GM21825 (cell line): ENCODE measurements at regions not wholly inside any gene's neighbourhood (a gene's known extent, or its start where the extent isn't known, plus 50 kb on each side); places are given as distances from the start of the nearest gene placed in this dataset.
"Not testable (repeated sequence)": the region's sequence is repeated elsewhere in the genome, so short reads cannot be mapped to it uniquely, and the experiment has no call there.

Source experiments
- ATAC-seq: cut with Tn5 transposase; IDR thresholded peaks from one replicate; pipeline ENCODE4 v1.9.1; 2021; ENCODE audit warnings: mild to moderate bottlenecking, moderate library complexity; ENCODE audit not compliant: unreplicated experiment

GRCh38 chr2:187865025-187865424 is 310.8 kb upstream of the TFPI start:
- ATAC-seq = no peak

GRCh38 chr2:187867165-187867564 is 312.9 kb upstream of the TFPI start:
- no peak for ATAC-seq

DNA sequence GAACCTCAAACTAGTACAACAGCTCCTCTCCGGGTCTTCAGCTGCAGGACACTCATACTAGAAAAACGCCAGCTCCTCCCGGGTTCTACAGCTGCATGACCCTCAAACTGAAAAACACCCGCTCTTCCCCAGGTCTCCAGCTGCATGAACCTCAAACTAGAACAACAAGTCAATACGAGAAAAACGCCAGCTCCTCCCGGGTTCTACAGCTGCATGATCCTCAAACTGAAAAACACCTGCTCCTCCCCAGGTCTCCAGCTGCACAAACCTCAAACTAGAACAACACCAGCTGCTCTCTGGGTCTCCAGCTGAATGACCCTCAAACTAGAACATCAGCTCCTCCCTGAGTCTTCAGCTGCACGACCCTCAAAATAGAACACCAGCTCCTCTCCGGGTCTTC is 315.0 kb upstream of the TFPI start:
- no peak for ATAC-seq

- no peak for ATAC-seq
Measured at GRCh38 chr2:187871506-187871905, 317.3 kb upstream of the TFPI start.

DNA sequence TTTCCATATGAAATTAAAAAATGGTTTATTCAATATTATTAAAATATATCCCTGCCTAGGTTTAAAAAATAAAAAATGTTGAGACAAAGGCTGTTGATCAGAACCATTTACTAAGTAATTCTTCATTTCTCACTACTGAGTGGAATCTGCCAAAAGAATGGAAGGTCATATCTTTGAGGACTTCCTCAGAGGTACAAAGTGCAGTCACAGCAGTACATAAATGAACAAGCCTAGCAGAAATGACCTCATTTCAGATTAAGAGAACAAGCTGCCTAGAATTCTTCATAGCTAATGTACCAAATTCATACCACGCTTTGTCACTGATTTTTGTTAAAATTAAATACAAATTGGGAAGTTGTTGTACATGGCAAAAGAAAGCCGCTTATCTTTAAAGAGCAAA is 318.9 kb upstream of the TFPI start:
- ATAC-seq = no peak

- ATAC-seq = no peak
Measured at GRCh38 chr2:187874786-187875185, 320.6 kb upstream of the TFPI start.

DNA sequence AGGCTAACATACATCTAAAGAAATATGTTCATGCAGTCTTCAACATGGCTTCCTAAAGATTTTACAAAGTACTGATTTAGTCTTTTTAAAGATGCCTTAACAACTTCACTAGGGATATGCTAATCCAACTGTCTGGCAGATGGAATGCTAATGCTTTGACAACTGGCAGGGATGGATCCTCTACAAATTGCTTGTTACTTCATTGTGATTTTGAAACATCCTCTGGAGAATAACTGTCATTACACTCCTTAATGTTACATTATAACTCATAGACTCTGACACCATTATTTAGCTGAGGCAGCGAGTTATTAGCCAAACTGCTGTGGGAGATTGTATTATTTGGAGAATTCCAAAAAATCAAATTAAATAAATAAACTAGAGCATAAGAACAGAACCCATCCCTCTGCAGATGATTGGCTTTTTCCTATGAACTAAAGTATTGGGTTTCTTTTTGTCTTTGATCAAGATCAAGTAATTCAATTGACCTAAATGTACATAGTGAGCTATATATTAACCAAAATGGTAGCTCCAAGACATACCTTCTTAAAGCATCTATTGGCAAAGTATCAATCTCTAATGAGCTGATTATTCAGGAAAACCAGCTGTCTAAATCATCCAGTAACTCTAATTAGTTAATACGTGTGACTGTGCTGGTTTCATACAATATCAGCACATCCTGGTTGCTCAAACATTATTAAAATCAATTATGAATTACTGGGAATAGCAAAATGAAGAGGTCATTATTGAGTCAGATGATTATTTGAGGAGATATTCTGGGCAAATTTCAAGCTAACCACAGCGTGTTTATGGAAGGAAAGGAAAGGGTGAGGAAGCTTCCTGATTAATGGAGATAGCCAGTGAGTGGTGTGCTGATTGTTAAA is 321.3 kb upstream of the TFPI start:
- no peak for ATAC-seq

DNA sequence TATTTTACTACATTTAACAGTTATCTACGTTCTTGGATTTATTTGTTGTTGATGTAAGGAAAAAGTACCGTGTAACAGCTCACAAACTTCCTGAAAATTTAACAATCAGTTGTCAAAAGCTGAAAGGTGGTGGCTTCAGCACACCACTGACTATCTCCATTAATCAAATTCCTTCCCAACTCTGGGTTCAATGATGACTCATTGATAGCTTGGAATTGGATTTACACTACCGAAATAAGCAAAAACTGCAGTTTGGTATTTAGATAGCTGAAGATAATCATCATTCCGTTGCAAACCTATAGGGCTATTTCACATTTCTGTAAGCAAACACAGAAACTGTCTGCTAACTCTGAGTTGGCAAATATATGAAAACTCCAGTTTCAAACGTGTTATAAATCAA is 322.3 kb upstream of the TFPI start:
- no peak for ATAC-seq

GRCh38 chr2:187877391-187877790 is 323.2 kb upstream of the TFPI start:
- ATAC-seq = no peak

DNA sequence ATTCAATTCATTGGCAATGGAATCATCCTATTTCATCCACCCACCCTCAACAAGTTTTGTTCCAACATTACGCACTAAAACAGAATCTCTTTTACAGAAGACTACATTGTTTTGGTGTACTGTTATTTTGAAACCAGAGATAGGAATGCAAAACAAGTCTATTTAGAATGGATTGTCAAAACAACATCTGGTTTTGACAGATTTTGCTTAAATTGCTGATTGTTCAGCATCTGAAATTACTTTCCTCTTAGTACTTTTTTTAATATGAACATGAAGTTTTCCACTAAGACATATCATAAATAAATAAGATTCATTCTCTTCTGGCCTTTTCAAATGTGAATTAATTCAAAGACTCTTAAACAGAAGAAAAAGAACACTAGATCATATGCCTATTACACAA is 323.9 kb upstream of the TFPI start:
- no peak for ATAC-seq

- no peak for ATAC-seq
Measured at GRCh38 chr2:187879491-187879890, 325.3 kb upstream of the TFPI start.

DNA sequence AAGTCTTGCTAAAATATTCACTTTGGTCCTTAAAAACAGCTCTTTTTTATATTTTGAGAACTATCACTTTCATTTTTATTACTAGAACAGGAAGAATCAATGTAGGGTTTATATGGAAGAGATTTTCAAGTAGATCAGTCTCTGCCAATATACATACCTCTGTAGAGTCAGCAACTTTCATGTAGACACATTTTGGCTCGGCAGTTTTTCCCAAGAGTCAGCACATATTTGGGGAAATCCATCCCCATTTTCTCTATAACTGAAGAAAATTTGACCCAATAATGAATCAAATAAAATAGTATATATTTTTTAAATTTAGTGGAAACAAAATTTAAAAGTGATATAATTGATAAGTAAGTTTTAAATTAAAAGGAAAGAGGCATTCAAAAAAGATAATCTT is 329.8 kb upstream of the TFPI start:
- no peak for ATAC-seq

DNA sequence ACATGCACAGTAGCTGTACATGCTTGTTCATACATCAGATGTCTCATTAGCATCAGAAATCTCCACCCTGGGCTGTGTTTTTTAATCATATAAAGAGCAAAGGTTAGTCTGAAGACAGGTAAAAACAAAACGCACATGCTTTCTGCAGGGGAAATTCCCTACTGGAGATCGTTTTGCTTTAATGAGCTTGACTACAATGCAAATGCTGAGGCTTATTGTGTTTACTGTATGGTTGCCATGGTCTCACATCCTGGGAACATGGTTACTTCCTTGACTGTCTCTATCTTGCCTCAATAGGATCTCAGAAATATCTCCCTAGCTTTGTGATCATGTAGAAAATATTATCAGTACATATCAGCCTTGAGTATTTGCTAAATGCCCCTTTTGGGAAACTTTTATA is 336.5 kb upstream of the TFPI start:
- ATAC-seq = no peak

GRCh38 chr2:187900021-187900420 is 345.8 kb upstream of the TFPI start:
- ATAC-seq = no peak

- ATAC-seq = no peak
Measured at GRCh38 chr2:187906021-187906420, 351.8 kb upstream of the TFPI start.

DNA sequence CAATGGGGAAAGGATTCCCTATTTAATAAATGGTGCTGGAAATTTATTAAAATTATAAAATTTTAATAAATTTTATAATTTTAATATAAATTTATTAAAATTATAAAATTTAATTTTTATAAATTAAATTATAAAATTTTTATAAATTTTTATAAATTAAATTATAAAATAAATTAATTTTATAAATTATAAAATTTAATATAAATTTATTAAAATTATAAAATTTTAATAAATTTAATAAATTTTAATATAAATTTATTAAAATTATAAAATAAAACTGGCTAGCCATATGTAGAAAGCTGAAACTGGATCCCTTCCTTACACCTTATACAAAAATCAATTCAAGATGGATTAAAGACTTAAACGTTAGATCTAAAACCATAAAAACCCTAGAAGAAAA is 356.7 kb upstream of the TFPI start:
- ATAC-seq = not testable (repeated sequence)

DNA sequence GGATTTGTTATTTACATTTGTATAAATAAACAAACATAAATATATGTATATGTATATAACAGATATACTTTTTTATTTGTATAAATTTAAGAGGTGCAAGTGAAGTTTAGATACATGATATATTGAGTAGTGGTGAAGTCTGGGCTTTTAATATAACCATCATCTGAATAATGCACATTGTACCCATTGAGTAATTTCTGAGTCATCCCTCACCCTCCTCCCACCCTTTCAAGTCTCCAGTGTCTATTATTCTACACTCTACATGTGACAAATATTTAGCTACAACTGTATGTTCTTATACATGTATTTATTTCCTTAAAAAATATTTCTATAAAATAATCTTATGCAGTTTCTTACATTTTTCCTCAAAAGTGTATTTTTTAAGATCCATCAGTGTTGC is 358.7 kb upstream of the TFPI start:
- ATAC-seq = no peak

DNA sequence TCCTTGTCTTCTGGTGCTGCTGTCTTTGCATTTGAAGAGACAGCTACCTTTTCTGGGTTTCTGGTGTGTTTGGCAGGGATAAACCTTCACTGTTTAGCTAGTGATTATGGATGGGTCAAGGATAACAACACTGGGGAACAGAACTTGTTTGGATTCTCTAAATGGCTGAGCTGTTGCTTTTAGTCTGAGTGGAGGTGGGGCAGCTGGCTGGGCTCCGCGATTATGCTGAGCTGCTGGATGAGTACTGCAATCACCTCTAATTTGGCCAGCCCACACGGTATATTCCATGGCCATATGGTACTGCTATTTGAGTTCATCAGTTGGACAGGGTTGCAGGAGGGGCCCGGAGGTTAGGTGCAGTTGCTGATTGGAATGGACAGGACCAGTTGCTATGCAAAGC is 361.6 kb upstream of the TFPI start:
- ATAC-seq = no peak

DNA sequence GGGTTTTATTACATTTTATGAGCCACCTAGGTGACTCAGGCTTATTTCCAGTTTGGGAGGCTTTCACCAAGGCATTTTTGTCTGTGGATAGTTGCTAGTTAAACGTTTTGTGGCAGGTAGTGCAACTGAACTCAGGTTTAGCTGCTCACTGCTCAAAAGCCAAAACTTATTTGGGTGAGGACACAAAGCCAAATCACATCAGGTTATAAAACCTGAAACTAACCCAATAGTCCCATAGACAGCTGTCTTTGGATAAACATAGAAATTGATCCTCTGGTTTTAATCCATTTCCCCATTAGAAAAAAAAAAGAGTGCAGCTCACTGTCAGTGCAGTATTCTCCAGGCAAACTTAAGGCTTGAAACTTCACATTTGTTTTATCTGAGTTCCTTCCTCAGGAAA is 362.6 kb upstream of the TFPI start:
- ATAC-seq = no peak

DNA sequence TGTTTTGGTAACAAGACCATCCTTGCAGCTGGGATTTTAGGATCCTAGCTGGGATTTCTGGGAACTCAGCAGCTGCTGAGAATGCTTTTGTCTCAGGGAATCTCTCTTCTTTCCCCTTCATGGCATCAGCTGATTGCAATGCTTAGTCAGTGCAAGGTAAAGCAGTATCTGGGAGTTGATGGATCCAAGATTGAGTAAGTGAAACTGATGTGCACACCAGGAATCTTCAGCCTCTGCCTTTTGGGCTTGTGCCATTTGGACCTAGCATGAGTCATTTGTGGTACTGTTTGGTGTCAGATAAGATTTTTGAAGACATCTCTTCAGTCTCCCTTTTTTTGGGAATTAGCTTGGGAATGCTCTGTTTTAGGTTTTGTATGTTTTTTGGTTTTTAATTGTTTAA is 363.3 kb upstream of the TFPI start:
- ATAC-seq = no peak

GRCh38 chr2:187918996-187919821 is 365.0 kb upstream of the TFPI start:
- no peak for ATAC-seq

DNA sequence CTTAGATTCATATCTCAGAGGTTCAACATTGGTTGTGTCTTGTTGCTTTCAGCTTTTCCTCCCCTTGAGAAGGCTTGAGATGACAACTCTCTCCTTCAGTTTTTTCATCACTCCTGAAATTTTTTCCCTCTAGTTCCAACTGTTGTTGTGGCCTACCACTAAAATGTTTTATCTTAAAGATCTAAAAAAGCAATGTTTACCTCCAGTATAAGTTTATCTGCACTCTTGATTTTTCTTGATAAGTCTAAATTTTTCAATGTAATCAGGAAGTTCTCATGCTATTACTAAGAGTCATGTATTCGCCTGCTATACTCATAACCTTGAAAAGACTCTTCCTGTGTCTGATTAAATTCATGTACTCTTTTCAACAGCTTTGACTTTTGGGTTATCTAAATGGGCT is 366.3 kb upstream of the TFPI start:
- no peak for ATAC-seq
